GM23338 (cell line): ENCODE measurements at regions not wholly inside any gene's neighbourhood (a gene's known extent, or its start where the extent isn't known, plus 50 kb on each side); places are given as distances from the start of the nearest gene placed in this dataset.

Experiments used
- ATAC-seq: fragments of 200-7000 bp; cut with Tn5 transposase; 3 replicates; pipeline ENCODE4 v1.9.1; 2020
- DNase-seq: peaks from one replicate; pipeline ENCODE4 v3.0.0-alpha.2; 2015; ENCODE audit warnings: low spot score
- H2AFZ ChIP-seq: fragments of 200-600 bp; sonication (generic); 2 replicates; pipeline ENCODE4 v1.8.0; 2016; ENCODE audit warnings: antibody characterized with exemption, mild to moderate bottlenecking, moderate library complexity
- H3F3A ChIP-seq: fragments of 200-600 bp; sonication (generic); replicated peaks from 2 replicates; pipeline ENCODE4 v1.8.0; 2017; ENCODE audit warnings: antibody characterized with exemption, mixed run types, low read depth
- H3K27ac ChIP-seq: fragments of 200-600 bp; sonication (generic); 2 replicates; pipeline ENCODE4 v1.6.1; 2016; ENCODE audit warnings: low read depth
- H3K27me3 ChIP-seq: fragments of 200-600 bp; sonication (generic); 2 replicates; pipeline ENCODE4 v1.8.0; 2016; ENCODE audit warnings: mild to moderate bottlenecking, mixed run types, moderate library complexity; ENCODE audit not compliant: insufficient read depth
- H3K36me3 ChIP-seq: fragments of 200-600 bp; sonication (generic); 2 replicates; pipeline ENCODE4 v1.8.0; 2016; ENCODE audit warnings: mild to moderate bottlenecking; ENCODE audit not compliant: insufficient read depth
- H3K4me1 ChIP-seq: fragments of 200-600 bp; sonication (generic); 2 replicates; pipeline ENCODE4 v1.8.0; 2016; ENCODE audit warnings: mild to moderate bottlenecking, moderate library complexity; ENCODE audit not compliant: insufficient read depth
- H3K4me2 ChIP-seq: fragments of 200-600 bp; sonication (generic); 2 replicates; pipeline ENCODE4 v1.7.1; 2017; ENCODE audit warnings: mixed run types
- H3K4me3 ChIP-seq: fragments of 200-600 bp; sonication (generic); 2 replicates; pipeline ENCODE4 v1.6.1; 2016; ENCODE audit warnings: mixed run types
- H3K79me2 ChIP-seq: fragments of 200-600 bp; sonication (generic); replicated peaks from 2 replicates; pipeline ENCODE4 v1.8.0; 2017; ENCODE audit warnings: mild to moderate bottlenecking; ENCODE audit not compliant: insufficient read depth
- H3K9me2 ChIP-seq: fragments of 200-600 bp; sonication (generic); 2 replicates; pipeline ENCODE4 v1.8.0; 2017; ENCODE audit not compliant: insufficient read depth
- H4K20me1 ChIP-seq: fragments of 200-600 bp; sonication (generic); replicated peaks from 2 replicates; pipeline ENCODE4 v1.8.0; 2017; ENCODE audit warnings: mild to moderate bottlenecking; ENCODE audit not compliant: insufficient read depth
- H3K27ac Mint-ChIP-seq: 2 replicates; pipeline ENCODE4 v1.8.0; 2020; ENCODE audit warnings: inconsistent platforms, mild to moderate bottlenecking, moderate library complexity, mixed read lengths
- H3K27me3 Mint-ChIP-seq: 3 replicates; pipeline ENCODE4 v1.8.0; 2022; ENCODE audit warnings: low read depth, mild to moderate bottlenecking, moderate library complexity, mixed read lengths, inconsistent platforms; ENCODE audit not compliant: insufficient read depth, poor library complexity
- H3K36me3 Mint-ChIP-seq: 3 replicates; pipeline ENCODE4 v1.8.0; 2021; ENCODE audit warnings: low read depth, mild to moderate bottlenecking, inconsistent platforms, moderate library complexity, mixed read lengths
- H3K4me1 Mint-ChIP-seq: 3 replicates; pipeline ENCODE4 v1.8.0; 2020; ENCODE audit warnings: mild to moderate bottlenecking, inconsistent platforms, mixed read lengths
- H3K4me3 Mint-ChIP-seq: 3 replicates; pipeline ENCODE4 v1.8.0; 2021; ENCODE audit warnings: moderate library complexity, mild to moderate bottlenecking, inconsistent platforms, mixed read lengths
- H3K9me3 Mint-ChIP-seq: 3 replicates; pipeline ENCODE4 v1.8.0; 2020; ENCODE audit warnings: moderate library complexity, mild to moderate bottlenecking, inconsistent platforms, mixed read lengths
- CTCF ChIP-seq, 2 experiments: fragments of 200-600 bp in 1 of 2; sonication (generic) in 1 of 2; conservative IDR thresholded peaks; 2 replicates each; pipeline versions ENCODE4 v1.5.1 to v1.6.1; 2016 to 2017; ENCODE audit warnings: antibody characterized with exemption in 2 of 2, low read depth in 2 of 2, mild to moderate bottlenecking in 2 of 2, moderate library complexity in 1 of 2
- EZH2 ChIP-seq: fragments of 200-600 bp; sonication (generic); IDR thresholded peaks from one replicate; pipeline ENCODE4 v1.8.0; 2017; ENCODE audit warnings: antibody characterized with exemption, mild to moderate bottlenecking, low read depth; ENCODE audit not compliant: unreplicated experiment
- EZH2phosphoT487 ChIP-seq: fragments of 200-600 bp; sonication (generic); IDR thresholded peaks from one replicate; pipeline ENCODE4 v1.8.1; 2018; ENCODE audit warnings: antibody characterized with exemption; ENCODE audit not compliant: unreplicated experiment
- JUNB ChIP-seq: IDR thresholded peaks from one replicate; pipeline ENCODE4 v1.6.1; 2016; ENCODE audit warnings: antibody characterized with exemption; ENCODE audit not compliant: unreplicated experiment
- NANOG ChIP-seq: IDR thresholded peaks from 2 replicates; pipeline ENCODE4 v1.6.1; 2016; ENCODE audit warnings: antibody characterized with exemption, borderline replicate concordance
- POLR2AphosphoS5 ChIP-seq: IDR thresholded peaks from 2 replicates; pipeline ENCODE4 v1.6.1; 2016; ENCODE audit warnings: antibody characterized with exemption, low read depth
- ZNF114 ChIP-seq: fragments of 250-450 bp; sonication (Bioruptor Pico); IDR thresholded peaks from 2 replicates; pipeline ENCODE4 v1.5.0; 2020; ENCODE audit warnings: mild to moderate bottlenecking, moderate library complexity
- ZNF331 ChIP-seq: fragments of 250-450 bp; sonication (Bioruptor Pico); IDR thresholded peaks from 2 replicates; pipeline ENCODE4 v1.5.0; 2020; ENCODE audit warnings: low read depth, mild to moderate bottlenecking, moderate library complexity
- ZNF462 ChIP-seq: fragments of 250-450 bp; sonication (Bioruptor Pico); IDR thresholded peaks from 2 replicates; pipeline ENCODE4 v1.5.0; 2020; ENCODE audit warnings: mild to moderate bottlenecking, moderate library complexity
- TF ChIP-seq, protein P1 (sequence below): IDR thresholded peaks from one replicate; pipeline ENCODE4 v1.6.1; 2018; ENCODE audit warnings: antibody characterized with exemption; ENCODE audit not compliant: unreplicated experiment
- TF ChIP-seq, protein P2 (sequence below): IDR thresholded peaks from 2 replicates; pipeline ENCODE4 v1.6.1; 2016; ENCODE audit warnings: antibody characterized with exemption

DNA sequence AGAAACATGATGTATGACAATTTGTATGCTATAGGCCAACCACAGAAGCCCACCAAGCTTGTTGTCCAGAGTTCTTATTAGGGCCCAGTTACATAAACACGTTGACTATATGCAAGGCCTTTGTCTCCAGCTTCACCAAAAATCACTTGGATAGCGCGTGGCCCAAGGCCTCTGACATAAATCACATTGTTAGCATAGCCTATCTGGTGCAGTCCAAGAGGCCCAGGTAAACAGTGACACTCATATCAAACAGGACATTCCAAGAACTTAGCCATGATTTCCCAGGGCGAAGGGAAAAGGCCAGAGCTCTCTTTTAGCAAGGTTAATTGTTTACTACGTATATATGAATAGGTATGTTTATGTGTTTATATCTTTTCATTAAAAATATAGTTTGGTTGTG is 337.2 kb upstream of the CELF2 start:
- H3F3A ChIP-seq = no peaks in the 10 kb centered on the region
- no peak overlapping the region for H3K27ac ChIP-seq
- H3K4me3 ChIP-seq = no peak overlapping the region
- Mint-ChIP-seq H3K36me3 (peaks cover 4% of the 10 kb centered on the region; the same call in 1 of the 3 replicates), H3K27me3 (peaks cover 2% of the 10 kb centered on the region), H3K27ac (no peak overlapping the region), H3K9me3 (peaks cover 1% of the 10 kb centered on the region; the same call in 2 of the 3 replicates), H3K4me3 (no peak overlapping the region), H3K4me1 (no peaks in the 10 kb centered on the region)
- no peak for ATAC-seq
- no peak overlapping the region for H2AFZ ChIP-seq
- no peak overlapping the region for H3K4me2 ChIP-seq
- no peaks in the 10 kb centered on the region for H3K4me1 ChIP-seq
- no peaks in the 10 kb centered on the region for H3K9me2 ChIP-seq
- TF ChIP-seq EZH2 (no peak), CTCF (conservative IDR thresholded peaks at IDR 0.05; ENCODE audit: low read depth in 2 of 2) (no peak), NANOG (no peak), EZH2phosphoT487 (no peak), ZNF331 (CRISPR knock-in tag) (no peak), ZNF114 (CRISPR knock-in tag) (no peak), JUNB (no peak), POLR2AphosphoS5 (no peak), ZNF462 (CRISPR knock-in tag) (no peak)
- TF ChIP-seq, protein P1, sequence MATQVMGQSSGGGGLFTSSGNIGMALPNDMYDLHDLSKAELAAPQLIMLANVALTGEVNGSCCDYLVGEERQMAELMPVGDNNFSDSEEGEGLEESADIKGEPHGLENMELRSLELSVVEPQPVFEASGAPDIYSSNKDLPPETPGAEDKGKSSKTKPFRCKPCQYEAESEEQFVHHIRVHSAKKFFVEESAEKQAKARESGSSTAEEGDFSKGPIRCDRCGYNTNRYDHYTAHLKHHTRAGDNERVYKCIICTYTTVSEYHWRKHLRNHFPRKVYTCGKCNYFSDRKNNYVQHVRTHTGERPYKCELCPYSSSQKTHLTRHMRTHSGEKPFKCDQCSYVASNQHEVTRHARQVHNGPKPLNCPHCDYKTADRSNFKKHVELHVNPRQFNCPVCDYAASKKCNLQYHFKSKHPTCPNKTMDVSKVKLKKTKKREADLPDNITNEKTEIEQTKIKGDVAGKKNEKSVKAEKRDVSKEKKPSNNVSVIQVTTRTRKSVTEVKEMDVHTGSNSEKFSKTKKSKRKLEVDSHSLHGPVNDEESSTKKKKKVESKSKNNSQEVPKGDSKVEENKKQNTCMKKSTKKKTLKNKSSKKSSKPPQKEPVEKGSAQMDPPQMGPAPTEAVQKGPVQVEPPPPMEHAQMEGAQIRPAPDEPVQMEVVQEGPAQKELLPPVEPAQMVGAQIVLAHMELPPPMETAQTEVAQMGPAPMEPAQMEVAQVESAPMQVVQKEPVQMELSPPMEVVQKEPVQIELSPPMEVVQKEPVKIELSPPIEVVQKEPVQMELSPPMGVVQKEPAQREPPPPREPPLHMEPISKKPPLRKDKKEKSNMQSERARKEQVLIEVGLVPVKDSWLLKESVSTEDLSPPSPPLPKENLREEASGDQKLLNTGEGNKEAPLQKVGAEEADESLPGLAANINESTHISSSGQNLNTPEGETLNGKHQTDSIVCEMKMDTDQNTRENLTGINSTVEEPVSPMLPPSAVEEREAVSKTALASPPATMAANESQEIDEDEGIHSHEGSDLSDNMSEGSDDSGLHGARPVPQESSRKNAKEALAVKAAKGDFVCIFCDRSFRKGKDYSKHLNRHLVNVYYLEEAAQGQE = no peak
- TF ChIP-seq, protein P2, sequence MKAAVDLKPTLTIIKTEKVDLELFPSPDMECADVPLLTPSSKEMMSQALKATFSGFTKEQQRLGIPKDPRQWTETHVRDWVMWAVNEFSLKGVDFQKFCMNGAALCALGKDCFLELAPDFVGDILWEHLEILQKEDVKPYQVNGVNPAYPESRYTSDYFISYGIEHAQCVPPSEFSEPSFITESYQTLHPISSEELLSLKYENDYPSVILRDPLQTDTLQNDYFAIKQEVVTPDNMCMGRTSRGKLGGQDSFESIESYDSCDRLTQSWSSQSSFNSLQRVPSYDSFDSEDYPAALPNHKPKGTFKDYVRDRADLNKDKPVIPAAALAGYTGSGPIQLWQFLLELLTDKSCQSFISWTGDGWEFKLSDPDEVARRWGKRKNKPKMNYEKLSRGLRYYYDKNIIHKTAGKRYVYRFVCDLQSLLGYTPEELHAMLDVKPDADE = no peak
- H3K79me2 ChIP-seq = no peaks in the 10 kb centered on the region
- no peaks in the 10 kb centered on the region for H3K36me3 ChIP-seq
- no peaks in the 10 kb centered on the region for H4K20me1 ChIP-seq
- H3K27me3 ChIP-seq = no peaks in the 10 kb centered on the region
- DNase-seq = no peak
